VCaP (cell line): ENCODE measurements at regions not wholly inside any gene's neighbourhood (a gene's known extent, or its start where the extent isn't known, plus 50 kb on each side); places are given as distances from the start of the nearest gene placed in this dataset.

Experiments used
- H3K27ac ChIP-seq: fragments of 450-650 bp; 2 replicates; pipeline ENCODE4 v1.5.1; 2017
- TF ChIP-seq, protein P1 (sequence below): fragments of 450-650 bp; conservative IDR thresholded peaks from 2 replicates; pipeline ENCODE4 v1.5.1; 2017; ENCODE audit warnings: mild to moderate bottlenecking, moderate library complexity

DNA sequence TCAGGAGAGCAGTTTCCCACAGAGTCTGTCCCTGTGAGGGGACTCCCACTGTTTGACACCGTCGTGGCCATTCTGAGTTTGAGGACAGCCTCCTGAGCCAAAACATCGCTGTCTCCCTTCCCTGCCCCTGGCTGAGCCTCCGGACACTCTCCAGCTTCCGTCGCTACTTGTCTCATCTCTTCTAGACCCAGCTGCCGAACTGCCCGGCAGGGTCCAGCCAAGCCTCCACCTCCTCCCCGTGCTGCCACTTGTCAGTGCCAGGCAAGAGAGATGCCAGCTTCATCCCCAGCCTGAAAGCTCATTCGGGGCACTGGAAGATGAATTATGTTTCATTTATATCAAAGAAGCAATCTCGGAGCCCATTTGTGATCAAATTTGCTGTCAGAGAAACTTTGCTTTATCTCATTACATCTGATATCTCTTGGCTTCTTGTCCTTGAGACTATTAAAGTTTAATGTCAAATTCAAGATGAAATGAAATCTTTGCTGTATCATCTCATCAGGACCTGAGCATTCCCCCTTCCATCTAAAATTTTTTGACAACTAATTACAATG, 283.9 kb downstream of the BUD13 start:
- H3K27ac ChIP-seq: no peak overlapping the region
- TF ChIP-seq, protein P1, sequence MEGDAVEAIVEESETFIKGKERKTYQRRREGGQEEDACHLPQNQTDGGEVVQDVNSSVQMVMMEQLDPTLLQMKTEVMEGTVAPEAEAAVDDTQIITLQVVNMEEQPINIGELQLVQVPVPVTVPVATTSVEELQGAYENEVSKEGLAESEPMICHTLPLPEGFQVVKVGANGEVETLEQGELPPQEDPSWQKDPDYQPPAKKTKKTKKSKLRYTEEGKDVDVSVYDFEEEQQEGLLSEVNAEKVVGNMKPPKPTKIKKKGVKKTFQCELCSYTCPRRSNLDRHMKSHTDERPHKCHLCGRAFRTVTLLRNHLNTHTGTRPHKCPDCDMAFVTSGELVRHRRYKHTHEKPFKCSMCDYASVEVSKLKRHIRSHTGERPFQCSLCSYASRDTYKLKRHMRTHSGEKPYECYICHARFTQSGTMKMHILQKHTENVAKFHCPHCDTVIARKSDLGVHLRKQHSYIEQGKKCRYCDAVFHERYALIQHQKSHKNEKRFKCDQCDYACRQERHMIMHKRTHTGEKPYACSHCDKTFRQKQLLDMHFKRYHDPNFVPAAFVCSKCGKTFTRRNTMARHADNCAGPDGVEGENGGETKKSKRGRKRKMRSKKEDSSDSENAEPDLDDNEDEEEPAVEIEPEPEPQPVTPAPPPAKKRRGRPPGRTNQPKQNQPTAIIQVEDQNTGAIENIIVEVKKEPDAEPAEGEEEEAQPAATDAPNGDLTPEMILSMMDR: no peak

DNA sequence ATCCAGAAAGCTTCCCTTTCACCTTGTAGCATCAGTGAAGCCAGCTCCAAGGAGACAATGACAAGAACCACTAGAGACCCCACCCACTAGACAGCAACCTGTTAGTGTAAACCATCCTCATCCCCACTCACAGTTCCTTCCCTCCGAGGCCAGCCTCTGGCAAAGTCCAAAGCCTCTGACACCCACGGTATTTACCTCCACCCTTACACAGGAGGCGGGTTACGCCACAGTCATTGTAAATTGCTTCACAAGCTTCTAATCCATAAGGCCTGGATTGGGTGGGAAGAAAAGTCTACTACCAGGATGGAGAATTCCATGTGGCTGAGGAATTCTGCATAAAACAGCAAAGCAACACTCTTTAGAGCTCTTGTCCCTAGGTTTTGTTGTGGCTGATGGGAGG, 287.4 kb downstream of the BUD13 start:
- no peak overlapping the region for H3K27ac ChIP-seq
- TF ChIP-seq, protein P1: no peak

DNA sequence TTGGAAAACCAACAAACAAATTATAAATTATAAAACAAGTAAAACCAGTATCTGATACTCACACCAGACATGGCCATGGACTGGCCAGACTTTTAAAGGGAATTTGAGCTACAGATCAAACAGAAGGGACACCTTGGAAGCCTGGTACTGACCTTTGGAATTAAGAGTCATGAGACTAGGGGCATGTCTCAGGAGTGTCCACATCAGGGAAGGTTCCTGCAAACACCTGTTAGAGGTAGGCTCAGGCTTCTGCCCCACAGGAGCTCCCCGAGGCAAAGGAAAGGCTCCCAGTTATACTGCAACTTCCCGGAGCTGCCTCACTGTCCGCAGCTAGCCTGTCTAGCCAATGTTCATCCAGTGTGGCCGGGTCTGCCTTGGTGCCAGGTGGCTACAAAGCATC, 290.1 kb downstream of the BUD13 start:
- H3K27ac ChIP-seq: no peak overlapping the region
- TF ChIP-seq, protein P1: no peak

DNA sequence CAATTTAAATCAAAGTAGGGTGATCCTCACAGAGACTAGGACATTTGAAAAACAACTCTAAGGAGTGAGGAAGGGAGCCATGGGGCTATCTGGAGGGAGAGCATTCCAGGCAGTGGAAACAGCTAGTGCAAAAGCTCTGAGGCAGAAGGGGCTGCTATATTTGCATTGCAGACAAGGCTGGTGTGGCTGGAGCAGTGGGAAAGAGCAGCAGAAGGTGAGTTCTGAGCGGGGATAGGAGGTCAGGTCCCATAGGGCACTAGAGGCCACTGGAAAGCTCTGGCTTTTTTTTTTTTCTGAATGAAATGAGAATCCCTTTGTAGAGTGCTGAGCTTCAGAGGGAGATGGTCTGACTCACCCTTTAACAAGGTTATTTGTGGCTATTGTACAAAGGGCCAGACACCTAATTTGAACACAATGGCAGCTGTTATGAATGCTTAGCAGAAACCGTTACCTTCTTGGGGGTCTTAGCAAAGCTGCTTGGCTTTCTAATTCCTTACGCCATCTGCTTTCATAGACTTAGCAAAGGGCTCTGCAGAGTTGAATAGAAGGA, 291.6 kb downstream of the BUD13 start:
- TF ChIP-seq, protein P1: no peak
- H3K27ac ChIP-seq: no peak overlapping the region

DNA sequence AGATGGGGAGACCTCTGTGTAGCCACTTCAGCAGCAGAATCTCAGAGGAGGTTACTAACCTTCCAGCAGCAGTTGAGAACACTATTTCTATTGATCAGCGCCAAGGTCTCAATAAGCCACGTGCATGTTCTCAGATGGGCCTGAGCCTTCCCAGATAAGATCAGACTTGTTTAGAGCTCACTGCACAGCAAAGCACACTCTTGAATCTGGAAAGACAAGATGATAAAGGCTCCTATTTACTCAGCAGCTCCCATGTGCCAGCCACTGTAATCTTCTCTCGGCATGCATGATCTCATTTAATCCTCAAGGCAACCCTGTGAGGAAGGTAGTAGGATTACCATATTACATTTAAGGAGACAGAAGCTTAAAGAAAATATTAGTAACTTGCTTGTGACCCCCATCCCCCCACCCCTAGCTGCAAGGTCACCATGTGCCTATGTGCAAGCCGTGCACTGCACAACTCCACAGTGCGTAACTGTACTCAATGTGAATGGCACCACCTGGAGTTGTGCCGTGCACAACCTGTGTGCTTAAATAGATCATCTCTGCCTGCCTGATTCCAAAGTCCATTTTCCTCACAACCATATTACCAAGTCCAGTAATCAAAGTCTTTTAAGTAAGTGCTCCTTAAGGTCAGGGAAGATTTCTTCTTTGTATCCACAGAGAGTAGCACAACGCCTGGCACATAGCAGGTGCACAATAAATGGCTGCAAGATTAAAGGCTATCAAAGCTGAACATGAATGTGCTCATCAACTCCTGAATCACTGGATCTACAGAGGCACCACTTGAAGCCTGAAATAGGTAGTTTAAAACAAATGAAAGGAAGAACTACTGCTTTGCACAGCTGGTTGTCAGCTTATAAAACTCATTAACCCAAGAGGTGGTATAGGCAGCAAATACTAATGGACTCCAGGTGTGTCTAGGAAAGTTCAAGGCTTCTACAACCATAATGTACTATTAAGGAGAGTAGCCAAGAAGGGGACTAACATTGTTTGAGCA, 293.8 kb downstream of the BUD13 start:
- peak overlapping the region; percentile 30 for H3K27ac ChIP-seq
- TF ChIP-seq, protein P1: no peak

DNA sequence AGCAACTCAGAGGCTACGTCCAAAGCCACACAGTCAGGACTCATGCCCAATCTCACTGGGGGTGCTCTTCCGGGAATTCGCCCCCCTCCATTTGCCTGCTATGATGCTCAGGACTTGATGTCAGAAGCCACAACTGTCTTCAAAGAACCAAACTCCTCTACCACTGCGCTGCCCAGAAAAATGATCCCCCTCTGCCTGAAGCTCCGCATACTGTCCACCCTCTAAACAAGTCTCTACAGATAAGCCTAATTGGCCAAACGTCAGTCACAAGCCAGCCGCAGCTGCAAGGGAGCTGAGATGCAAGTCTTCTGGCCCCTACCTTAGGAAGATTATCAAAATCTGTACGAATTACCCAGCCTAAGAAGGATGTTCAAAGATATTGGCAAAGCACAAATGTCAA, 294.6 kb downstream of the BUD13 start:
- TF ChIP-seq, protein P1: no peak
- H3K27ac ChIP-seq: peak overlapping the region; percentile 30

DNA sequence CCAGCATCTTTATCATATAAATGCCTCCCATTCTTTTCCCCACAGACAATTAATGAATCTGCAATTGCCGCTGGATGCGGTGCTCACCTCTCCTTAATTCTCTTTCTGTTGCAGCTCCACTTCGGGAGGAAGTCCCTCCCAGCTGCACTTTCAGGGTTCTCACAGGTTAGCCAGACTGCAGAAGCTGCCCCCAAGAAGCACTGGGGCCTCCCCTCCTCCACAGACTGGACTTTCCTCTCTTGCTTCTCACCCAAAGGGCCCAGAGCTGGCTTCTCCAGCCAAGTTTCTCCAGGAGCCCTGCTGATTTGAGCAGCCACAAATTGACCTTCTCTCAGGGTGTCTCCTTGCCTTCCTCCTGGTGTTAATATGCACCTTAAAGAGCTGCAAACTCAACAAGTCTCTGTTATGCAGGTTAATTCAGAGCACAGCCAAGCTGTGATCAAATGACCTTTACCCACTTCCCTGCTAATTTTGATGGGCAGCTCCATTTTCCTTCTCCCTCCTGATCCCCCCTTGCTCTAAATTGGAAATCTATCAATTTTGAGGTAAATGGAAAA, 298.9 kb downstream of the BUD13 start:
- H3K27ac ChIP-seq: peak overlapping the region; percentile 88
- TF ChIP-seq, protein P1: no peak
